SU-DHL-6 (cell line): ENCODE measurements at regions not wholly inside any gene's neighbourhood (a gene's known extent, or its start where the extent isn't known, plus 50 kb on each side); places are given as distances from the start of the nearest gene placed in this dataset.

Source experiments
- H2AFZ ChIP-seq: fragments of 200-600 bp; sonication (generic); 2 replicates; pipeline ENCODE4 v1.6.1; 2014; ENCODE audit warnings: low read depth, mild to moderate bottlenecking, moderate library complexity, mixed read lengths, antibody characterized with exemption, low read length; ENCODE audit not compliant: severe bottlenecking
- H3F3A ChIP-seq: fragments of 200-600 bp; shearing (Covaris generic); 2 replicates; pipeline ENCODE4 v1.6.0; 2016; ENCODE audit warnings: antibody characterized with exemption, mild to moderate bottlenecking; ENCODE audit not compliant: insufficient read depth
- H3K27ac ChIP-seq: fragments of 200-600 bp; sonication (generic); 2 replicates; pipeline ENCODE4 v1.5.1; 2016; ENCODE audit warnings: low read depth, mild to moderate bottlenecking, low read length, moderate library complexity, mixed read lengths
- H3K27me3 ChIP-seq: fragments of 200-600 bp; sonication (generic), shearing (Covaris generic); 2 replicates; pipeline ENCODE4 v1.6.0; 2014; ENCODE audit warnings: mild to moderate bottlenecking, low read length
- H3K36me3 ChIP-seq: fragments of 200-600 bp; sonication (generic); 2 replicates; pipeline ENCODE4 v1.6.1; 2014; ENCODE audit warnings: mild to moderate bottlenecking, low read length, mixed read lengths
- H3K4me2 ChIP-seq: fragments of 300-600, 200-600 bp; shearing (Covaris generic), sonication (generic); 2 replicates; pipeline ENCODE4 v1.6.0; 2014; ENCODE audit warnings: low read length, low read depth, mild to moderate bottlenecking; ENCODE audit not compliant: poor library complexity, severe bottlenecking
- H3K4me3 ChIP-seq: fragments of 200-600 bp; sonication (generic); 2 replicates; pipeline ENCODE4 v1.5.1; 2014; ENCODE audit warnings: antibody characterized with exemption, low read length, mild to moderate bottlenecking, mixed read lengths; ENCODE audit not compliant: insufficient read depth, poor library complexity, severe bottlenecking
- H3K79me2 ChIP-seq: fragments of 200-600 bp; sonication (generic); 2 replicates; pipeline ENCODE4 v1.6.1; 2014; ENCODE audit warnings: mild to moderate bottlenecking, low read length, moderate library complexity; ENCODE audit not compliant: insufficient read depth
- H3K9ac ChIP-seq: fragments of 200-600 bp; sonication (generic); 2 replicates; pipeline ENCODE4 v1.7.0; 2014; ENCODE audit warnings: mild to moderate bottlenecking, low read length
- H3K9me2 ChIP-seq: fragments of 200-600 bp; sonication (generic); replicated peaks from 2 replicates; pipeline ENCODE4 v1.6.1; 2014; ENCODE audit warnings: low read length; ENCODE audit not compliant: insufficient read depth
- H3K9me3 ChIP-seq: fragments of 200-600 bp; sonication (generic); 2 replicates; pipeline ENCODE4 v1.6.1; 2014; ENCODE audit warnings: low read length, mixed read lengths; ENCODE audit not compliant: insufficient read depth
- H4K20me1 ChIP-seq: fragments of 200-600 bp; sonication (generic); 2 replicates; pipeline ENCODE4 v1.6.1; 2014; ENCODE audit warnings: low read depth, mild to moderate bottlenecking, antibody characterized with exemption, low read length, moderate library complexity, mixed read lengths
- EZH2phosphoT487 ChIP-seq: fragments of 200-600 bp; sonication (generic), shearing (Covaris generic); conservative IDR thresholded peaks from 2 replicates; pipeline ENCODE4 v1.6.1; 2018; ENCODE audit warnings: mild to moderate bottlenecking, antibody characterized with exemption, low read length, moderate library complexity, mixed read lengths
- TF ChIP-seq, protein P1 (sequence below): fragments of 200-600 bp; sonication (generic); IDR thresholded peaks from one replicate; pipeline ENCODE4 v1.5.1; 2017; ENCODE audit warnings: antibody characterized with exemption, mild to moderate bottlenecking, low read length, moderate library complexity; ENCODE audit not compliant: insufficient read depth, poor library complexity, severe bottlenecking

DNA sequence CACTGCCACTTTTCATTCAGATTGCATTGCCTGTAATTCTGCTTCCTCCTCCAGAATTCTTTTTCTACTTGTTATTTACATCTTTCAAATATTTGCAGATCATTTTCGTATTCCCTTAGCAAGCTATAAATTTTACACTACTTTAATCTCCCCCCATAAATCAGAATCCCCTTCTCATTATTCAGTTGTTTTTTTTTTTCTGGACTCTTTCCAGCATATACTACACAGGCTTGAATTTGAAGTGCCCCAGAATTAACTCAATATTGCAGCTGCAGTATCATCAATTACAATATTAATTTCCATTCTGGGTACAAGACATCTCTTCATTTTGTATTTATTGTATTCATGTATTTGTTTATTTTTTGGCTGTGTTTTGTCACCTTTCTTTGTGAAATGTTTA, 1494.3 kb downstream of the AMY1C start:
- no peaks in the 10 kb centered on the region for H3K36me3 ChIP-seq
- H3K79me2 ChIP-seq: no peaks in the 10 kb centered on the region
- no peak overlapping the region for H3K9ac ChIP-seq
- H3K4me2 ChIP-seq: no peak overlapping the region
- no peaks in the 10 kb centered on the region for H4K20me1 ChIP-seq
- no peaks in the 10 kb centered on the region for H3F3A ChIP-seq
- H3K9me3 ChIP-seq: no peaks in the 10 kb centered on the region
- TF ChIP-seq, protein P1, sequence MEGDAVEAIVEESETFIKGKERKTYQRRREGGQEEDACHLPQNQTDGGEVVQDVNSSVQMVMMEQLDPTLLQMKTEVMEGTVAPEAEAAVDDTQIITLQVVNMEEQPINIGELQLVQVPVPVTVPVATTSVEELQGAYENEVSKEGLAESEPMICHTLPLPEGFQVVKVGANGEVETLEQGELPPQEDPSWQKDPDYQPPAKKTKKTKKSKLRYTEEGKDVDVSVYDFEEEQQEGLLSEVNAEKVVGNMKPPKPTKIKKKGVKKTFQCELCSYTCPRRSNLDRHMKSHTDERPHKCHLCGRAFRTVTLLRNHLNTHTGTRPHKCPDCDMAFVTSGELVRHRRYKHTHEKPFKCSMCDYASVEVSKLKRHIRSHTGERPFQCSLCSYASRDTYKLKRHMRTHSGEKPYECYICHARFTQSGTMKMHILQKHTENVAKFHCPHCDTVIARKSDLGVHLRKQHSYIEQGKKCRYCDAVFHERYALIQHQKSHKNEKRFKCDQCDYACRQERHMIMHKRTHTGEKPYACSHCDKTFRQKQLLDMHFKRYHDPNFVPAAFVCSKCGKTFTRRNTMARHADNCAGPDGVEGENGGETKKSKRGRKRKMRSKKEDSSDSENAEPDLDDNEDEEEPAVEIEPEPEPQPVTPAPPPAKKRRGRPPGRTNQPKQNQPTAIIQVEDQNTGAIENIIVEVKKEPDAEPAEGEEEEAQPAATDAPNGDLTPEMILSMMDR: no peak
- TF ChIP-seq EZH2phosphoT487: no peak
- H2AFZ ChIP-seq: peak overlapping the region; percentile 25
- H3K9me2 ChIP-seq: no peaks in the 10 kb centered on the region
- H3K4me3 ChIP-seq: no peak overlapping the region
- no peaks in the 10 kb centered on the region for H3K27me3 ChIP-seq
- H3K27ac ChIP-seq: no peak overlapping the region

DNA sequence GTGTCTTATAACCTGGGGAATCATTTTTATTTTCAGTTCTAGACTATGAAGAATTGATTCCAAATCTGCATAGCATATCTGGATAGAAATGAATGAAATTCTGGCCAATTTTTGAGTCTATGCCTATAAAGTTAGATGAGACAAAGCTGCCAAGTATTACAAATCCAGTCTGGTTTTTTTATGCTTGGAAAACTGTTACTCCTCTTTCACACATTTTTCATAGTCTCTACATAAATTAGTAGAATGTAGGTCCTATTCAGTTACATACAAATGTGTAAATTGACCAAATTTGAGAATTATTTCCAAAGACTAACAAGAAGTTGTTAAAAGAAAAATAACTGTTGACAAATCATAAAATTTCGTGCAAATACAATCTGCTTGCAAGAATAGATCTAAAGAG, 1505.2 kb downstream of the AMY1C start:
- no peaks in the 10 kb centered on the region for H3K79me2 ChIP-seq
- H3F3A ChIP-seq: no peaks in the 10 kb centered on the region
- TF ChIP-seq EZH2phosphoT487: no peak
- TF ChIP-seq, protein P1: no peak
- H3K4me3 ChIP-seq: no peak overlapping the region
- H3K4me2 ChIP-seq: no peak overlapping the region
- no peaks in the 10 kb centered on the region for H4K20me1 ChIP-seq
- H3K9me3 ChIP-seq: no peaks in the 10 kb centered on the region
- H3K9me2 ChIP-seq: no peaks in the 10 kb centered on the region
- H3K36me3 ChIP-seq: no peaks in the 10 kb centered on the region
- H2AFZ ChIP-seq: no peak overlapping the region
- H3K27ac ChIP-seq: no peak overlapping the region
- H3K27me3 ChIP-seq: no peaks in the 10 kb centered on the region
- H3K9ac ChIP-seq: no peak overlapping the region

DNA sequence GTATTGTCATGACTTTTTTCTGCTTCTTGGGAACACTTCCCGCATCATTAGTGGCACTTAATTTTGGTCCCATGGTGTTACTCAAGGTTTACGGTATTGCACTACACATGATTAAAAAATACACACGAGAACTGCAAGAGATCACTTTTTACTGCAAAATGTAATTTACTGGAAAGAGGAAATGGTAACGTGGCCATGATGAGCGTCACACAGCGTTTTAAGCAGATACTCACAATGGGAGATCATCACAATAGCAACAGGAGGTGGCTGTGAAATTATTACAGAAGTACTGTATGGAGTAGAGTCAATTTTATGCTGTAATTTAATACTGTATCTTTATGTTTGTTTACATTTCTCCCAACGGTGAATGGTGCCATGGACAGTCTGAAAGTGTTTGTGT, 1510.3 kb downstream of the AMY1C start:
- no peak for TF ChIP-seq EZH2phosphoT487
- TF ChIP-seq, protein P1: no peak
- Histone ChIP-seq H3K9me2 (no peaks in the 10 kb centered on the region), H3K36me3 (no peaks in the 10 kb centered on the region)

More for the DNA sequence above, 1510.3 kb downstream of the AMY1C start:
- H4K20me1 ChIP-seq: no peaks in the 10 kb centered on the region
- H3K27me3 ChIP-seq: no peaks in the 10 kb centered on the region
- H2AFZ ChIP-seq: peak overlapping the region; percentile 80
- no peaks in the 10 kb centered on the region for H3K79me2 ChIP-seq
- no peaks in the 10 kb centered on the region for H3F3A ChIP-seq
- H3K4me2 ChIP-seq: no peak overlapping the region
- no peaks in the 10 kb centered on the region for H3K9me3 ChIP-seq
- H3K27ac ChIP-seq: no peak overlapping the region
- H3K9ac ChIP-seq: no peak overlapping the region
- no peak overlapping the region for H3K4me3 ChIP-seq
